ENCODE measurements at regions not wholly inside any gene's neighbourhood (a gene's known extent, or its start where the extent isn't known, plus 50 kb on each side); places are given as distances from the start of the nearest gene placed in this dataset.

DNA sequence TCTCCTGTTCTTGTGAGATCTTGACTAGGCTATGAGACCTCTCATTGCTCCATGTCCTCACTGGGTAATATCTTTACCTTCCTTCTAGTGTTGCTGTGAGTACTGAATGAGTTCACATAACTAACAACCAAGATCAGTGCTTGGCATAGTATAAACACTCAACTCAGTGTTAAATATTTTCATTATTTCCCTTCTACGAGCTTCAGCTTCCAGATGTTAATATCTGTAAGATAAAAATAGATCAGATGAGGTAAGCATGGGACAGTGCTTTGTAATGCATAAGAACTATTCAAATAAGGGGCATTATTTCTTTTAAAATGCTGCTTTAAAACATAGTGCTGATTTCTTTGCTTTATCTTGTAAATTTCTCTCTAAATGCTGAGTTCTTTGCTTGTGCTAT, 130.8 kb downstream of the DIPK2A start:
- TF ChIP-seq, protein P1, sequence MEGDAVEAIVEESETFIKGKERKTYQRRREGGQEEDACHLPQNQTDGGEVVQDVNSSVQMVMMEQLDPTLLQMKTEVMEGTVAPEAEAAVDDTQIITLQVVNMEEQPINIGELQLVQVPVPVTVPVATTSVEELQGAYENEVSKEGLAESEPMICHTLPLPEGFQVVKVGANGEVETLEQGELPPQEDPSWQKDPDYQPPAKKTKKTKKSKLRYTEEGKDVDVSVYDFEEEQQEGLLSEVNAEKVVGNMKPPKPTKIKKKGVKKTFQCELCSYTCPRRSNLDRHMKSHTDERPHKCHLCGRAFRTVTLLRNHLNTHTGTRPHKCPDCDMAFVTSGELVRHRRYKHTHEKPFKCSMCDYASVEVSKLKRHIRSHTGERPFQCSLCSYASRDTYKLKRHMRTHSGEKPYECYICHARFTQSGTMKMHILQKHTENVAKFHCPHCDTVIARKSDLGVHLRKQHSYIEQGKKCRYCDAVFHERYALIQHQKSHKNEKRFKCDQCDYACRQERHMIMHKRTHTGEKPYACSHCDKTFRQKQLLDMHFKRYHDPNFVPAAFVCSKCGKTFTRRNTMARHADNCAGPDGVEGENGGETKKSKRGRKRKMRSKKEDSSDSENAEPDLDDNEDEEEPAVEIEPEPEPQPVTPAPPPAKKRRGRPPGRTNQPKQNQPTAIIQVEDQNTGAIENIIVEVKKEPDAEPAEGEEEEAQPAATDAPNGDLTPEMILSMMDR (IDR thresholded peaks at IDR 0.05), result no peak
- TF ChIP-seq POLR2A (IDR thresholded peaks at IDR 0.05), result no peak
